ENCODE measurements at regions not wholly inside any gene's neighbourhood (a gene's known extent, or its start where the extent isn't known, plus 50 kb on each side); places are given as distances from the start of the nearest gene placed in this dataset.

GRCh38 chr21:34272321-34272720, 91.5 kb upstream of the KCNE2 start:
- FAIRE-seq (no peak), DNase-seq (ENCODE audit: low read depth in 1 of 2, low spot score in 2 of 2) (no peak)
- H3K4me2 ChIP-seq (ENCODE audit: insufficient read depth in 1 of 2, low read depth in 2 of 2, low read length in 2 of 2), result no peak overlapping the region
- H2AK5ac ChIP-seq (ENCODE audit: low read depth, low read length), result no peak overlapping the region
- no peak overlapping the region for H3K4ac ChIP-seq (replicated peaks; ENCODE audit: insufficient read length, low read depth, low read length)
- no peak overlapping the region for H2BK120ac ChIP-seq (replicated peaks; ENCODE audit: low read depth, low read length)
- H2BK12ac ChIP-seq (ENCODE audit: low read depth, low read length), result no peak overlapping the region
- POLR2A ChIA-PET (ENCODE audit: partially characterized antibody), result no interaction called here
- no peak overlapping the region for H2AFZ ChIP-seq (ENCODE audit: low read length)
- no peak overlapping the region for H3K27ac ChIP-seq (ENCODE audit: low read depth, low read length)
- no peaks in the 10 kb centered on the region for H3K4me1 ChIP-seq (replicated peaks in 1 of 4; ENCODE audit: control insufficient read depth in 3 of 4, insufficient read depth in 4 of 4, low read length in 3 of 4)
- no peak overlapping the region for H2BK20ac ChIP-seq (ENCODE audit: low read length)
- H3K9me3 ChIP-seq (ENCODE audit: insufficient read depth in 2 of 2, low read depth in 1 of 2, low read length in 1 of 2), result no peaks in the 10 kb centered on the region
- no peak overlapping the region for H4K8ac ChIP-seq (ENCODE audit: extremely low read depth, insufficient read depth, low read length)
- H3K79me1 ChIP-seq (ENCODE audit: low read depth, low read length), result no peaks in the 10 kb centered on the region
- H3K36me3 ChIP-seq (ENCODE audit: control insufficient read depth in 2 of 4, insufficient read depth in 4 of 4, low read length in 3 of 4), result no peaks in the 10 kb centered on the region
- no peak overlapping the region for H3K18ac ChIP-seq (ENCODE audit: extremely low read depth, low read length)
- no peaks in the 10 kb centered on the region; a peak in 1 of 7 replicates for H3K27me3 ChIP-seq (replicated peaks in 1 of 4; ENCODE audit: control insufficient read depth in 3 of 4, extremely low read depth in 1 of 4, insufficient read depth in 3 of 4, low read length in 3 of 4)
- no peaks in the 10 kb centered on the region for H3K79me2 ChIP-seq (ENCODE audit: control insufficient read depth in 1 of 2, insufficient read depth in 2 of 2, low read length in 2 of 2)
- 89% methylated on average over 5 of the region's 5 CpGs; no CpG with 5 or more reads in 1 of the 2 experiments for WGBS, 2 experiments (ENCODE audit: extremely low coverage in 1 of 2, insufficient coverage in 1 of 2, insufficient read length in 1 of 2, insufficient replicate concordance in 2 of 2, low coverage in 1 of 2, low lambda C conversion rate in 2 of 2, missing lambda C conversion rate in 1 of 2)
- H4K91ac ChIP-seq (replicated peaks; ENCODE audit: insufficient read length, low read length), result no peak overlapping the region
- no peak overlapping the region for H3K9ac ChIP-seq (replicated peaks in 1 of 4; ENCODE audit: extremely low read depth in 1 of 4, low read depth in 3 of 4, low read length in 3 of 4)
- H4K5ac ChIP-seq (ENCODE audit: insufficient read length, low read depth, low read length), result no peak overlapping the region
- H2BK5ac ChIP-seq (ENCODE audit: low read depth, low read length), result no peak overlapping the region
- H3K4me3 ChIP-seq (ENCODE audit: extremely low read depth in 1 of 4, insufficient read depth in 2 of 4, low read depth in 3 of 4, low read length in 4 of 4), result no peak overlapping the region
- H3K56ac ChIP-seq (replicated peaks; ENCODE audit: insufficient read length, low read depth, low read length), result no peak overlapping the region
- no peak overlapping the region for H2BK15ac ChIP-seq (ENCODE audit: low read length)
- no peaks in the 10 kb centered on the region for H3K23me2 ChIP-seq (ENCODE audit: low read depth, low read length)
- H4K20me1 ChIP-seq (replicated peaks in 1 of 2; ENCODE audit: control insufficient read depth in 1 of 2, insufficient read depth in 2 of 2, low read length in 2 of 2), result no peaks in the 10 kb centered on the region
- H3K23ac ChIP-seq (ENCODE audit: insufficient read length), result no peak overlapping the region
- no peak overlapping the region for H3K14ac ChIP-seq (ENCODE audit: insufficient read length)
- CTCF ChIA-PET (ENCODE audit: partially characterized antibody), result interaction anchor here (0.8 to 1.3 kb wide), 3 partner anchors 30 to 349 kb away, joined by 3 to 4 read pairs (median 3); no protein-coding TSS in a partner anchor
- TF ChIP-seq EZH2 (IDR thresholded peaks at IDR 0.05; ENCODE audit: low read depth, low read length, severe bottlenecking), result no peak
- TF ChIP-seq KDM1A (IDR thresholded peaks at IDR 0.05; ENCODE audit: borderline replicate concordance, low read length), result no peak
- no peak for TF ChIP-seq USF2 (IDR thresholded peaks at IDR 0.05; ENCODE audit: low read length)
- TF ChIP-seq TEAD4 (IDR thresholded peaks at IDR 0.05; ENCODE audit: low read depth, low read length), result no peak
- TF ChIP-seq, protein P1, sequence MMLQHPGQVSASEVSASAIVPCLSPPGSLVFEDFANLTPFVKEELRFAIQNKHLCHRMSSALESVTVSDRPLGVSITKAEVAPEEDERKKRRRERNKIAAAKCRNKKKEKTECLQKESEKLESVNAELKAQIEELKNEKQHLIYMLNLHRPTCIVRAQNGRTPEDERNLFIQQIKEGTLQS (IDR thresholded peaks at IDR 0.05; ENCODE audit: insufficient read depth, low read depth, low read length), result no peak
- TF ChIP-seq PHF8 (conservative IDR thresholded peaks at IDR 0.05; ENCODE audit: low read depth, low read length), result no peak
- TF ChIP-seq NRF1 (IDR thresholded peaks at IDR 0.05; ENCODE audit: low read depth, low read length), result no peak
- no peak for TF ChIP-seq CHD2 (IDR thresholded peaks at IDR 0.05; ENCODE audit: low read length)
- TF ChIP-seq E2F6 (IDR thresholded peaks at IDR 0.05), result no peak
- TF ChIP-seq ASH2L (IDR thresholded peaks at IDR 0.05; ENCODE audit: low read length), result no peak
- no peak for TF ChIP-seq FOSL1 (IDR thresholded peaks at IDR 0.05; ENCODE audit: insufficient read depth, low read depth, low read length)
- TF ChIP-seq RXRA (IDR thresholded peaks at IDR 0.05; ENCODE audit: insufficient read depth, low read depth, low read length), result no peak
- no peak for TF ChIP-seq CHD1 (IDR thresholded peaks at IDR 0.05; ENCODE audit: low read depth, low read length)

Measured in H1 (cell line).